ENCODE measurements at regions not wholly inside any gene's neighbourhood (a gene's known extent, or its start where the extent isn't known, plus 50 kb on each side); places are given as distances from the start of the nearest gene placed in this dataset.
"Not testable (repeated sequence)": the region's sequence is repeated elsewhere in the genome, so short reads cannot be mapped to it uniquely, and the experiment has no call there.

DNA sequence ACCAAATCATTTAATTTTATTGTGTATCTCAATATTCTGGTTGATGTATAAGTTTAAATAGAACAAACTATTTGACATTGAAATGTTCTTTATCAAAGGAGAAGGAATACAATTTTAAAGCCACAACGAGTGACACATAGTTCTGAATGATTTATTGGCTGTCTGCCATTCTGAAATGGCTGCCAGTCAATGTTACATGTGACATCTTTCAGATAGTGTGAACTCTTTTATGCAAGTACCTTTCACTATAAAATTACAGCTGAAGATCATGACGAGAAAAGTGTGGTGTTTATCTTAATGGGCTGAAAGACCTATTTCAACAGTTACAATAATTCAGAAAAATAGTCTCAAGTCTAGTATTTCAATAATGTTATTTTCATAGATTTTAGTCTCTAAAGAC lies 268.6 kb upstream of the ZNF322 start:
- WGBS, 4 donors = 57 to 83% (median 67%) methylated on average over 1 of the region's 2 CpGs
- H3K27ac ChIP-seq; intact Hi-C loops (cut with DNase I); H3K4me3 ChIP-seq; H3K9me3 ChIP-seq (replicated peaks in 1 of 3); DNase-seq; H3K27me3 ChIP-seq; H3K4me1 ChIP-seq (replicated peaks in 1 of 2); H3K36me3 ChIP-seq (replicated peaks in 1 of 2): not testable (repeated sequence)

DNA sequence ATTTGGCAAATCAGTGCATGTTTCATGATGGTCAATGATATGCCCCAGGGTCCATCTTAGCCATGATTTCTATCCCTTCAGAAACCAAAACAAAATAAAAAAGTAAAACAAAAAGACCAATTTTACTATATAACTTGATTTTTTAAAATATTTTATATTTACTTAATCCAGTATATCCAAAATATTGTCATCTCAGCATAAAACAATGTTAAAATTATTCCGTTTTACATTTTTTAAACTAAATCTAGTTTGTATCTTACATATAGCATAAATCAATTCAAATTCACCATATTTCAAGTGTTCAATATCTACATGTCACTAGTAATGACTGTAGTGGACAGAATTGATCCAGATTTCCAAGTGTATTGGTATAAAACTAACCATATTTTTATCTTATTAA lies 277.7 kb upstream of the ZNF322 start:
- H3K27ac ChIP-seq; H3K27me3 ChIP-seq; DNase-seq; H3K4me3 ChIP-seq; H3K4me1 ChIP-seq (replicated peaks in 1 of 2); H3K9me3 ChIP-seq (replicated peaks in 1 of 3); intact Hi-C loops (cut with DNase I); H3K36me3 ChIP-seq (replicated peaks in 1 of 2): not testable (repeated sequence)
- 77 to 97% (median 89%) methylated on average over 1 of the region's 1 CpG for WGBS, 4 donors

- intact Hi-C loops (cut with DNase I); H3K27ac ChIP-seq; H3K4me3 ChIP-seq; H3K9me3 ChIP-seq (replicated peaks in 1 of 3); H3K4me1 ChIP-seq (replicated peaks in 1 of 2); H3K36me3 ChIP-seq (replicated peaks in 1 of 2); DNase-seq; H3K27me3 ChIP-seq: not testable (repeated sequence)
- 87 to 97% (median 90%) methylated on average over 3 of the region's 3 CpGs for WGBS, 4 donors
Measured at GRCh38 chr6:26951211-26951610, 291.7 kb upstream of the ZNF322 start.

DNA sequence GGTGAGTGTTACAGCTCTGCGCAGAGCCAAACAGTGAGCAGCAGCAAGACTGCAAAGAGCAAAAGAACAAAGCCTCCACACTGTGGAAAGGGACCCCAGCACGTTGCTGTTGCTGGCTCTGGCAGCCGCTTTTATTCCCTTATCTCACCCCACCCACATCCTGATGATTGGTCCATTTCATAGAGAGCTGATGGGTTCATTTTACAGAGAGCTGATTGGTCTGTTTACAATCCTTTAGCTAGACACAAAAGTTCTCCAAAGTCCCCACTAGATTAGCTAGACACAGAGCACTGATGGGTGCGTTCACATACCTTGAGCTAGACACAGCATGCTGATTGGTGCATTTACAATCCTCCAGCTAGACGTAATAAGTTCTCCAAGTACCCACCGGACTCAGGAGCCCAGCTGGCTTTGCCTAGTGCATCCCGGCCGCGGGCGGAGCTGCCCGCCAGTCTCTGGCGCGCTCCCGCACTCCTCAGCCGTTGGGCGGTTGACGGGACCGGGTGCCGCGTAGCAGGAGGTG lies 291.4 kb upstream of the PRSS16 start:
- H3K27me3 ChIP-seq; H3K36me3 ChIP-seq (replicated peaks in 1 of 2); H3K4me1 ChIP-seq (replicated peaks in 1 of 2); intact Hi-C loops (cut with DNase I); H3K9me3 ChIP-seq (replicated peaks in 1 of 3): not testable (repeated sequence)
- TF ChIP-seq POLR2A (IDR thresholded peaks at IDR 0.05) = peak in 1 of 2 donors; percentile 35
- 0 to 29% (median 9%) methylated on average over 3 to 15 of the region's 20 CpGs for WGBS, 4 donors
- Histone ChIP-seq H3K4me3 (peak overlapping the region in 2 of 4 donors; percentile 59 to 63), H3K27ac (peak overlapping the region in 3 of 5 donors; percentile 80 to 91 (median 88))
- DNase-seq = peak; percentile 21 to 58 (median 34)

DNA sequence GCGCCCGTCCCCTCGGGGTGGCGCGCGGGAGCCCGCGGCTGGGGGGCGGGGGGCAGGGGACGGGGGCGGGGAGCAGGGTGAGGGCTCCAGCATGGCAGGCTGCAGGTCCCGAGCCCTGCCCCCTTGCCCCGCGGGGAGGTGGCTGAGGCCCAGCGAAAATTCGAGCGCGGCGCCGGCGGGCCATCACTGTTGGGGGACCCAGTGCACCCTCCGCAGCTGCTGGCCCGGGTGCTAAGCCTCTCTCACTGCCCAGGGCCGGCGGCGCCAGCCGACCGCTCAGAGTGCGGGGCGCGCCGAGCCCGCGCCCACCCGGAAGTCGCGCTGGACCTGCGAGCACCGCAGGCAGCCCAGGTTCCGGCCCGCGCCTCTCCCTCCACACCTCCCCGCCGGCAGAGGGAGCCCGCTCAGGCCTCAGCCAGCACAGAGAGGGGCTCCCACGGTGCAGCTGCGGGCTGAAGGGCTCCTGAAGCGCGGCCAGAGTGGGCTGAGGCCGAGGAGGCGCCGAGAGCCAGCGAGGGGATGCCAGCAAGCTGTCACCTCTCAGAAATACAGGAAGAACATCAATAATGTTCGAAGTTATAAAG lies 290.8 kb upstream of the PRSS16 start:
- H3K36me3 ChIP-seq (replicated peaks in 1 of 2); H3K27me3 ChIP-seq; H3K9me3 ChIP-seq (replicated peaks in 1 of 3); H3K4me1 ChIP-seq (replicated peaks in 1 of 2); intact Hi-C loops (cut with DNase I): not testable (repeated sequence)
- H3K27ac ChIP-seq = peak overlapping the region in 4 of 5 donors; percentile 56 to 91 (median 84)
- peak overlapping the region in 2 of 4 donors; percentile 59 to 63 for H3K4me3 ChIP-seq
- DNase-seq = peak; percentile 73 to 87 (median 82)
- WGBS, 4 donors = 1% methylated on average over 5 to 47 of the region's 54 CpGs
- TF ChIP-seq POLR2A (IDR thresholded peaks at IDR 0.05) (peak in 1 of 2 donors; percentile 48), CTCF (IDR thresholded peaks at IDR 0.05) (peak; percentile 35 to 65 (median 56))

GRCh38 chr6:26957399-26958127 lies 289.9 kb upstream of the PRSS16 start:
- H3K9me3 ChIP-seq (replicated peaks in 1 of 3); DNase-seq; H3K27me3 ChIP-seq; intact Hi-C loops (cut with DNase I); H3K4me1 ChIP-seq (replicated peaks in 1 of 2); H3K36me3 ChIP-seq (replicated peaks in 1 of 2): not testable (repeated sequence)
- peak overlapping the region in 1 of 4 donors; percentile 63 for H3K4me3 ChIP-seq
- WGBS, 4 donors = 76 to 80% (median 78%) methylated on average over 6 of the region's 6 CpGs
- peak overlapping the region in 1 of 5 donors; percentile 88 for H3K27ac ChIP-seq

DNA sequence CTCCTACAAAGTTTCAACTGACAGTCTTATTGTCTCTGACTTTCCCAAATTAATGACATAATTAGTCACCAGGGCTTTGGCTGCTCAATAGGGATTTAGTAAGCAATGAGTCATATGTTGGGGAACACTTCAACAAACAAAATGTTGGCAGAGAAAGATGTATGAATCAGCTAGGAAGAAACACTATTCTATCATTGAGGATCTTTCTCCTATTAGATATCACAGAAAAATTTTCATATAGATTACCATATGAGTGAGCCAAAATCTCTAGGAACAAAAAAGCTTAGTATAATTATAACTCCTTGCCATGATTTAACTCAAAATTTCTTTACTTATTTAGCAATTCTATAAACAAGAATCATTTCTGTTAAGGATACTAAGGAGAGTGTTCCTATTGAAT lies 286.3 kb upstream of the PRSS16 start:
- H3K4me3 ChIP-seq; H3K36me3 ChIP-seq (replicated peaks in 1 of 2); H3K9me3 ChIP-seq (replicated peaks in 1 of 3); intact Hi-C loops (cut with DNase I); H3K27ac ChIP-seq; DNase-seq; H3K4me1 ChIP-seq (replicated peaks in 1 of 2); H3K27me3 ChIP-seq: not testable (repeated sequence)

All from adrenal gland (tissue), 9 donors.